Sciatic nerve (tissue), 2 donors: ENCODE measurements at regions not wholly inside any gene's neighbourhood (a gene's known extent, or its start where the extent isn't known, plus 50 kb on each side); places are given as distances from the start of the nearest gene placed in this dataset.

Experiments
- ATAC-seq: fragments of 200-7000 bp; cut with Tn5 transposase; one replicate; pipeline ENCODE4 v1.9.1; 2020; ENCODE audit warnings: mild to moderate bottlenecking, moderate library complexity
- DNase-seq: peaks from one replicate; pipeline ENCODE4 v3.0.0-alpha.2; 2020; ENCODE audit warnings: low spot score
- intact Hi-C: fragments of 100-400 bp; cut with DNase I; formaldehyde crosslinking; loops from one replicate; pipeline ENCODE4 v1.14.2; 2022
- donor health status: DM: no; HTN: no; CAD: no.
- donor health status: DM: no; HTN: no; CAD: no.

GRCh38 chr21:18907076-18907475 lies 503.5 kb upstream of the TMPRSS15 start:
- intact Hi-C loops = no loop called here
- DNase-seq (no peak), ATAC-seq (no peak)

GRCh38 chr21:18908641-18909040 lies 505.1 kb upstream of the TMPRSS15 start:
- ATAC-seq (no peak), DNase-seq (no peak)
- intact Hi-C loops = no loop called here

DNA sequence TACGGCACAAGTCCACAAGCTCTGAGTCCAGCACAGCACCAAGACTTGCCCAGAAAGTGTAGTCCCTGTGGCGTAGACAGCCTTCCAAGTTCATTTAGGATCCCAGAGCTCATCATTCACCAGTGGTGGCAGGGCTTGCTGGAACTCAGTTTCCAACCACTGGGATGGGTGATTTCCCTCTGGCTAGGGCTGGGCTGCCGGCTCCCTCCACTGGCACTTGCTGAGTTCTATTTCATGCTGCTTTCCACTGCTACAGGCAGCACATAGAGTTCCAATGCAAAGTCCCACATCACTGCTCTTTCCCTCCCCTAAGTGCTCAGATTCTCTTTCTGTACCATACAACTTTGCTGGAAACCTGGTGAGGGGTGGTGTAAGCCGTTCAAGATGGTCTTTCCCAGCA lies 510.3 kb upstream of the TMPRSS15 start:
- intact Hi-C loops = no loop called here
- ATAC-seq = no peak
- no peak for DNase-seq

DNA sequence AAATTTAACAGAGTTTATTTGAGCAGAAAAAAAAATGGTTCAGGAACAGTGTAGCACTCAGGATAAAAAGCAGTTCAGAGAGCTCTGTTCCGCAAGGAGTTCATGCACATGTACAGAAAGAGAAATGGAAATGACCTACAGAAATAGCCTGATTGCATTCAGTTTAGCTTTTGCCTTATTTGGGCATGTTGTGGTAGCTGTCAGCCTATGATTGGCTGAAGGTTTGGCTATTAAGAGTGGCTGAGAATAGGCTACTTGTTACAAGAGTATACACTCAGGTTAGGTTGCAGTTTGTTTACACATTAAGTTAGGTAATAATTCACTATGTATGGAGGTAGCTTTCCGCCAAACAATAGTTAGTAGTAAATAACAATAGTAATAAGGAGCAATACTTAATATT lies 511.0 kb upstream of the TMPRSS15 start:
- intact Hi-C loops = no loop called here
- ATAC-seq (no peak), DNase-seq (no peak)

DNA sequence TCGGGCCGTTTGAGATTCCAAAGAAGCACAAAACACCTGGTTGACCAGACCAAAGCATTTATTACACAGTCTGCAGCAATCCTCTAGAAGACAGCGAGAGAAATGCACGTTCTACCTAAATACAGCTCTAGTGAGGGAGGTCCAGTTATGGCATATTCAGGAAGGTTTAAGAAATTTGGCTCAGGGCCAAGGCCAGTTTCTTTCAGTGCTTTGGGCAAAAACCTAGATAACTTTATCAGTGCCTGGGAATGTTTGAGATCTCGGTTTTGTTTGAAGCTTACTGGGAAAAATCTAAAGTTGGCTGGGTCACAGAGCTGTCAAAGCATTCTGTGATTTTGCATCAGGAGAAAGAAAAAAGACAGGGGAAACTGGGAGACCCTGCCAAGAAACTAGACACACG lies 514.0 kb upstream of the TMPRSS15 start:
- ATAC-seq = no peak
- intact Hi-C loops = no loop called here
- no peak for DNase-seq

GRCh38 chr21:18931237-18931636 lies 527.7 kb upstream of the TMPRSS15 start:
- intact Hi-C loops = no loop called here
- DNase-seq = no peak
- no peak for ATAC-seq

DNA sequence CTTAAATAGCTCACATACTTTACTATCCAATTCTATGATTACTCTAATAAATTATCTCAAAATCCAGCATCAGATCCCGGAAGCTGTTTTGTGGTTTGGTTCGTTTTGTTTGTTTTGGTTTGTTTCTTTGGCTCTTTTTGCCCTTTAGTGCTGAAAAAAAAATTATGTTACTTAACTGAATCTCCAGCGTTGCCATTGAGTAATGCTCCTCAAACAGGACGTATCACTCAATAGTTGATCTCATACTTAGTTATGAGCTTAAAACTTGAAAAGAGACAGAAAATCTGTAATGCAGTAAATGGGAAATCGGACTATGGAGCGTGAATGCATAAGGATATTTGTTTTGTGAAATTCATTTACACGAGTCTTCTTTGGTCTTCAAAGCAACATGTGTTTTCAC lies 533.8 kb upstream of the TMPRSS15 start:
- ATAC-seq (no peak), DNase-seq (no peak)
- intact Hi-C loops = no loop called here

DNA sequence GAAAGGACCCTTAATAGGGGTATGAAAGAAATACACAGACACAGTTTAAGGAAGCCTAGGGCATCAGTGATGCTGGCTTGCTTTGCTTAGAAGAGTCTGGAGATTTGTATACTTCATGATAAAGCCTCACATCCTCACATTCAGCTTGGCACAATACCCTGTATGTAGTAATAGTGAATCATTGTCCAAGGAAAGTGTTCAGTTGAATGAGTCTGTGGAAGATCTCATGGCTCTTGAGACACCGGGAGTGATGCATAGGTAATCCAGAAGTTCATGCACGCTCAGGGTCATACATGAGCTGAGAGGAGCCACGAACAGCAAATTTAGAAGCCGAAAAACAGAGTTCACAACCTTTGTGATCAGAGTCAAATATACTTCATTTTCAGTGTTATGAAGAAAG lies 537.2 kb upstream of the TMPRSS15 start:
- DNase-seq = no peak
- intact Hi-C loops = no loop called here
- ATAC-seq = no peak

DNA sequence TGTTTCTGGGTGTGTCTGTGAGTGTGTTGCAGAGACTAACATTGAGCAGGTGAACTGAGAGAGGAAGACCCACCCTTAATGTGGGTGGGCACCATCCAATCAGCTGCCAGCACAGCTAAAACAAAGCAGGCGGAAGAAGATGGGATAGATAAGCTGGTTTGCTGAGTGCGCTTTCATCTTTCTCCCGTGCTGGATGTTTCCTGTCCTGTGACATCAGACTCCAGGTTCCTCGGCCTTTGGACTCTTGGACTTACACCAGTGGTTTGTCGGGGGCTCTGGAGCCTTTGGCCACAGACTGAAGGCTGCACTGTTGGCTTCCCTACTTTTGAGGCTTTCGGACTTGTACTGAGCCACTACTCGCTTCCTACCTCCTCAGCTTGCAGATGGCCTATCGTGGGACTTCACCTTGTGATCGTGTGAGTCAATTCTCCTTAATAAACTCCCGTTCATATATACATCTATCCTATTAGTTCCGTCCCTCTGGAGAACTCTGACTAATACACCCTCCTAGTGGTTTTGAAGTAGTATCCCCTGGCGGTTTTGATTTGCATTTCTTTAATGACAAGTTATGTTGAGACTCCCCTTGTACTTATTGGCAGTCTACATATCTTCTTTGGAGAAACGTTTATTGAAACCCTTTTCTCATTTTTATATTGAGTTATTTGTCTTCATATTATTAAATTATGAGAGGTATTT lies 546.6 kb upstream of the TMPRSS15 start:
- ATAC-seq (no peak), DNase-seq (no peak)
- intact Hi-C loops = no loop called here

- ATAC-seq = no peak
- DNase-seq = no peak
- intact Hi-C loops = no loop called here
Observed at GRCh38 chr21:18951271-18952038, 547.9 kb upstream of the TMPRSS15 start.

GRCh38 chr21:18954441-18954844 lies 550.9 kb upstream of the TMPRSS15 start:
- intact Hi-C loops = no loop called here
- DNase-seq = no peak
- no peak for ATAC-seq

DNA sequence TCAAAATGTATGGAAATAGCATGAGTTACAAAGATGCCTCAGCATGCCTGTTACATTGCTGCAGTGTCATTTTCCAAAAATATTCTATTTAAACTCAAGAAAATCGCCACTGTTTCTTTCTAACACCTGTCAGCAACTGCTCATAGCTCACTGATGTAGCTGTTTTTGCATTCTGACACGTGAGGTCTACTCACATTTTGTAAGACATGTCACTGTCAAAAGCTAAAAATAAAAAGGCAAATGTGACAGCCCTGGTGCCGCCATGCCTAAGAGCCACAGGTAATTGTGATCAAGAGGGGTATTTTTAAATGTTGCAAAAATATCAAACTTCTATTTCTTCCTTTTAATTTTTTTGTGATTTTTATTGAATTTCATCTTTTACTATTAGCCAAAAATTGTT lies 556.2 kb upstream of the TMPRSS15 start:
- intact Hi-C loops = no loop called here
- no peak for DNase-seq
- no peak for ATAC-seq

DNA sequence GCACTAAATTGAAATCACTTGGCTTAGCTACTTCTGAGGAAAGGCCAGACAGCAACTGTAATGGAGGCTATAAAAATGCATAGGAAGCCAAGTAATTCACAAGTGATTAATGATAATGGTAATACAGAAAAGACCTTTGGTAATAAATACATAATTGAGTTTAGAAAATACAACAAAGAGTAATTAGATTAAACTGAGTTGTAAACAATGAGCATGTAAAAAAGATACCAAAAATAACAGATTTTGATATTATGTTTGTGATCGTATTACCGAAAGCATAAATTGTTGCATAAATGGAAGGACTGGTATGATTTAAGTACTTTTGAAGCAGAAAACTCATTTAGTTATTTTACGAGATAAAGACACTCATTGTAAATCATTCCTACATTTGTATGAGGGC lies 556.7 kb upstream of the TMPRSS15 start:
- intact Hi-C loops = no loop called here
- ATAC-seq = no peak
- DNase-seq = no peak

- no peak for ATAC-seq
- intact Hi-C loops = no loop called here
- no peak for DNase-seq
Observed at GRCh38 chr21:18970416-18970815, 566.8 kb upstream of the TMPRSS15 start.

DNA sequence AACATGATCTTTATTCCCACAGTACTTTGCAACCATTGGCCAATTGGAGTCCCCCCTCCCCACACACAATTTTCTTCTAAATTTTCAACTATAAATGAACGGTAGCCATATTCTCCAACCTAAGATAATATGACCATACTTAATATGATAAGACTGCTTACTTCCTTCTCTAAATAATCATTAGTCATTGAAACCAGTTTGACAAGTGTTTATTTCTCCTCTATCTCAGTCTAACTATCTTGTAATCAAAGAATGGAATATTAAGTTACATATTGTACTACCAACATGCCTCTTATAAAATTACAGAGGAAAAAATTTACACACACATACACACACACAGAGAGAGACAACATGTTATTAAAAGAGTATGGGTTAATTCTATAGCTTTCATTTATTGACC lies 567.4 kb upstream of the TMPRSS15 start:
- intact Hi-C loops = no loop called here
- ATAC-seq (no peak), DNase-seq (no peak)

GRCh38 chr21:18985584-18985983 lies 582.0 kb upstream of the TMPRSS15 start:
- ATAC-seq = no peak
- no peak for DNase-seq
- intact Hi-C loops = no loop called here

DNA sequence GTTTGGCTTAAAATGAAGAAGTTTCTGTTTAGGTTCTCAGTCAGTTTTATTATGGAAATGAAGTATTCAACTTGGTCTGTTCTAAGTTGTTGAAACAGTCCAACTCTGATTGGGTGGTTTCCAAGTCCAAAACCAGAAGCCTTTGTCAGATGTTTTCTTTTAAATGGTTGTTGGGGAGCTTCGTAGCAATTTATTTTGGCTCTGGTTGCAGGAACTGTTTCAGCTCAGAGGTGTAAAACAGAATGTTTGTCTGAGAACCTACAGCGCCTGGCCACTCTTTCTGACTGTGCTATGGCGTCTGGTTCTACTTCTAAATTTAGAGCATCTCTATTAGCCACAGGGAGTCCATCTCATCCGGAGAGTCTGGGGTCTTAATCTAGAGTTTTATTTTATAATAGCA lies 582.6 kb upstream of the TMPRSS15 start:
- no peak for DNase-seq
- intact Hi-C loops = no loop called here
- ATAC-seq = no peak

DNA sequence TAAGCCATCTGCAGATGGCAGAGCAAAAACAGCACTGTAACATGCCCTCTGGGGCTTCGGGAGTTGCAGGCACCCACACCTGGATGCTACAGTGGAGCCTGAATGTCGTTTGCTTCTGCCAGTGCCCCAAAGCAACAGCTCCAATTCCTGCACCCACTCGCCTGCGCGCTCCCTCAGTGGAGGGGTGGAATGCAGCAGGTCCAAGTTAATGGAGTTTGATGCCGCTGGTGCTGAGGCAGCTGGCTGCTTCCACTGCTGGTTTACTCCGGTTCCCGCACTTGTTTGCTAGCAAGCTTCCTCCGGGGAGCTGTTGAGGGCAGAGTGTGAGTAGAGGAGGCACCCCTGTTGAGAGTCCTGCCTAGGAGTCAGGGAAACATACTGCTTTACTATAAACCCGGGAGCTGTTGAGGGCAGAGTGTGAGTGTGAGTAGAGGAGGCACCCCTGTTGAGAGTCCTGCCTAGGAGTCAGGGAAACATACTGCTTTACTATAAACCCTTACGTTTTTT lies 584.0 kb upstream of the TMPRSS15 start:
- DNase-seq = no peak
- intact Hi-C loops = no loop called here

GRCh38 chr21:18989953-18990495 lies 586.4 kb upstream of the TMPRSS15 start:
- DNase-seq (no peak), ATAC-seq (no peak)
- intact Hi-C loops = no loop called here

More for the DNA sequence above, 584.0 kb upstream of the TMPRSS15 start:
- ATAC-seq = no peak

DNA sequence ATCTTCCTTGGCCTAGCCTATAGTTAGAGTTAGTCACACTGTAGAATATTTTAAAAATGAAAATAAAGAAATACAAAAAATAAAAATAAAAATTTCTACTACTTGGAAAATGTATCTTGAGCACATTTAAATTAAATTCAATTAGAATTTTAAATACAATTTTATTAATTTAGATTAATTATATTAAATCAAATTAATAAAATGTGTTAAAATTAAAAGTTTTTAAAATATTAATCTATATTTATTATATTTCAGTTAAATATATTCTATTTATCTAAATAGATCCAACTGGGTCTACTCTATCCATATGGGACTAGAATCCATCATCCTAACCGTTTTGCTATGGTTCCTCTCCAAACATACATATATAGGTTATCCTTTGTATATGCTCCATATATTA lies 588.3 kb upstream of the TMPRSS15 start:
- DNase-seq (no peak), ATAC-seq (no peak)

More for the DNA sequence above, 588.3 kb upstream of the TMPRSS15 start:
- intact Hi-C loops = no loop called here
